ENCODE measurements at regions not wholly inside any gene's neighbourhood (a gene's known extent, or its start where the extent isn't known, plus 50 kb on each side); places are given as distances from the start of the nearest gene placed in this dataset.

GRCh38 chr12:22740656-22741355 is 115.8 kb downstream of the ETNK1 start:
- Histone ChIP-seq H3K36me3 (no peaks in the 10 kb centered on the region), H3K4me1 (no peaks in the 10 kb centered on the region), H3K27ac (no peak overlapping the region), H3K27me3 (replicated peaks in 1 of 7) (no peaks in the 10 kb centered on the region), H3K4me3 (no peak overlapping the region), H3K9me3 (no peaks in the 10 kb centered on the region)
- DNase-seq, result no peak
- WGBS, 5 donors, result 84 to 93% (median 90%) methylated on average over 4 of the region's 4 CpGs
- TF ChIP-seq POLR2AphosphoS5 (IDR thresholded peaks at IDR 0.05), result no peak
- TF ChIP-seq POLR2A (IDR thresholded peaks at IDR 0.05), result no peak
- no peak for TF ChIP-seq CTCF (IDR thresholded peaks at IDR 0.05 in 8 of 11, conservative IDR thresholded peaks at IDR 0.05 in 3 of 11)
- intact Hi-C loops (cut with DNase I; ENCODE audit: low total_unique reads), result no loop called here

GRCh38 chr12:22743700-22744099 is 118.7 kb downstream of the ETNK1 start:
- no peaks in the 10 kb centered on the region for H3K27me3 ChIP-seq (replicated peaks in 1 of 7)
- TF ChIP-seq CTCF (IDR thresholded peaks at IDR 0.05 in 8 of 11, conservative IDR thresholded peaks at IDR 0.05 in 3 of 11), result no peak
- H3K36me3 ChIP-seq, result no peaks in the 10 kb centered on the region
- intact Hi-C loops (cut with DNase I; ENCODE audit: low total_unique reads), result no loop called here
- no peak for DNase-seq
- no peaks in the 10 kb centered on the region for H3K4me1 ChIP-seq
- no peaks in the 10 kb centered on the region for H3K9me3 ChIP-seq
- no peak overlapping the region for H3K27ac ChIP-seq
- H3K4me3 ChIP-seq, result no peak overlapping the region

GRCh38 chr12:22744197-22744596 is 119.2 kb downstream of the ETNK1 start:
- no peak for TF ChIP-seq CTCF (IDR thresholded peaks at IDR 0.05 in 8 of 11, conservative IDR thresholded peaks at IDR 0.05 in 3 of 11)
- no peak for TF ChIP-seq POLR2AphosphoS5 (IDR thresholded peaks at IDR 0.05)
- no peak for TF ChIP-seq POLR2A (IDR thresholded peaks at IDR 0.05)
- WGBS, 5 donors, result 80 to 90% (median 82%) methylated on average over 1 of the region's 1 CpG
- intact Hi-C loops (cut with DNase I; ENCODE audit: low total_unique reads), result no loop called here

GRCh38 chr12:22746720-22747119 is 121.7 kb downstream of the ETNK1 start:
- H3K27me3 ChIP-seq (replicated peaks in 1 of 7), result no peaks in the 10 kb centered on the region
- H3K36me3 ChIP-seq, result no peaks in the 10 kb centered on the region
- no peak for DNase-seq
- intact Hi-C loops (cut with DNase I; ENCODE audit: low total_unique reads), result no loop called here
- no peak overlapping the region for H3K27ac ChIP-seq
- no peaks in the 10 kb centered on the region for H3K9me3 ChIP-seq
- 56 to 79% (median 73%) methylated on average over 3 of the region's 3 CpGs for WGBS, 5 donors
- no peak for TF ChIP-seq CTCF (IDR thresholded peaks at IDR 0.05 in 8 of 11, conservative IDR thresholded peaks at IDR 0.05 in 3 of 11)
- H3K4me3 ChIP-seq, result no peak overlapping the region
- no peaks in the 10 kb centered on the region for H3K4me1 ChIP-seq

More at GRCh38 chr12:22744197-22744596, 119.2 kb downstream of the ETNK1 start:
- H3K27me3 ChIP-seq (replicated peaks in 1 of 7), result no peaks in the 10 kb centered on the region
- no peaks in the 10 kb centered on the region for H3K36me3 ChIP-seq
- H3K27ac ChIP-seq, result no peak overlapping the region
- H3K9me3 ChIP-seq, result no peaks in the 10 kb centered on the region
- DNase-seq, result no peak
- no peaks in the 10 kb centered on the region for H3K4me1 ChIP-seq
- H3K4me3 ChIP-seq, result no peak overlapping the region

Measured in spleen (tissue), 11 donors.